Choroid plexus epithelial cell (primary cell): ENCODE measurements at regions not wholly inside any gene's neighbourhood (a gene's known extent, or its start where the extent isn't known, plus 50 kb on each side); places are given as distances from the start of the nearest gene placed in this dataset.

ENCODE experiments used
- DNase-seq: peaks from one replicate; pipeline ENCODE4 v3.0.0-alpha.2; 2010; ENCODE audit warnings: low read depth
- H3K4me3 ChIP-seq: 2 replicates; pipeline ENCODE4 v1.5.1; 2011; ENCODE audit warnings: low read depth, mild to moderate bottlenecking, control low read depth, low read length, moderate library complexity
- CTCF ChIP-seq: conservative IDR thresholded peaks from 2 replicates; pipeline ENCODE4 v1.5.1; 2011; ENCODE audit warnings: low read depth, mild to moderate bottlenecking, control low read depth, inconsistent platforms, low read length, moderate library complexity

GRCh38 chr5:82698026-82698425 is 379.2 kb downstream of the TMEM167A start:
- DNase-seq, result no peak
- no peak for TF ChIP-seq CTCF
- H3K4me3 ChIP-seq, result no peak overlapping the region

GRCh38 chr5:82694711-82695285 is 382.4 kb downstream of the TMEM167A start:
- TF ChIP-seq CTCF, result no peak
- H3K4me3 ChIP-seq, result no peak overlapping the region
- no peak for DNase-seq

- DNase-seq, result no peak
- no peak overlapping the region for H3K4me3 ChIP-seq
- TF ChIP-seq CTCF, result no peak
Observed at GRCh38 chr5:82692826-82693225, 384.4 kb downstream of the TMEM167A start.

- H3K4me3 ChIP-seq, result no peak overlapping the region
- no peak for TF ChIP-seq CTCF
Observed at GRCh38 chr5:82684659-82685058, 392.5 kb downstream of the TMEM167A start.

GRCh38 chr5:82684165-82684564 is 393.0 kb downstream of the TMEM167A start:
- no peak for DNase-seq
- H3K4me3 ChIP-seq, result no peak overlapping the region
- no peak for TF ChIP-seq CTCF

More at GRCh38 chr5:82684659-82685058, 392.5 kb downstream of the TMEM167A start:
- no peak for DNase-seq

- H3K4me3 ChIP-seq, result no peak overlapping the region
- no peak for DNase-seq
- TF ChIP-seq CTCF, result no peak
Observed at GRCh38 chr5:82679660-82680059, 397.5 kb downstream of the TMEM167A start.

GRCh38 chr5:82676661-82677060 is 398.5 kb upstream of the RPS23 start:
- H3K4me3 ChIP-seq, result no peak overlapping the region
- no peak for TF ChIP-seq CTCF
- no peak for DNase-seq
